ENCODE measurements at regions not wholly inside any gene's neighbourhood (a gene's known extent, or its start where the extent isn't known, plus 50 kb on each side); places are given as distances from the start of the nearest gene placed in this dataset.
"Not testable (repeated sequence)": the region's sequence is repeated elsewhere in the genome, so short reads cannot be mapped to it uniquely, and the experiment has no call there.

GRCh38 chr2:199185174-199185573, 272.6 kb downstream of the SATB2 start:
- H3K4me3 ChIP-seq (ENCODE audit: low read length); H3K9me3 ChIP-seq (replicated peaks; ENCODE audit: low read length); H3K4me1 ChIP-seq (ENCODE audit: control insufficient read depth, insufficient read depth, low read length); H3K36me3 ChIP-seq (ENCODE audit: insufficient read depth, low read length); H3K9ac ChIP-seq (ENCODE audit: low read depth, low read length); H3K27me3 ChIP-seq (ENCODE audit: control insufficient read depth, insufficient read depth, low read length); H3K4me2 ChIP-seq (ENCODE audit: low read length): not testable (repeated sequence)

- Histone ChIP-seq H3K27me3 (ENCODE audit: control insufficient read depth, insufficient read depth, low read length) (no peaks in the 10 kb centered on the region), H3K36me3 (ENCODE audit: insufficient read depth, low read length) (no peaks in the 10 kb centered on the region), H3K9me3 (replicated peaks; ENCODE audit: low read length) (no peaks in the 10 kb centered on the region), H3K4me1 (ENCODE audit: control insufficient read depth, insufficient read depth, low read length) (peaks cover 18% of the 10 kb centered on the region), H3K4me3 (ENCODE audit: low read length) (no peak overlapping the region), H3K9ac (ENCODE audit: low read depth, low read length) (no peak overlapping the region), H3K4me2 (ENCODE audit: low read length) (no peak overlapping the region)
These were observed 293.9 kb downstream of the SATB2 start for GRCh38 chr2:199163613-199164458.

- Histone ChIP-seq H3K4me2 (ENCODE audit: low read length) (peak overlapping the region; percentile 32), H3K4me3 (ENCODE audit: low read length) (no peak overlapping the region), H3K9me3 (replicated peaks; ENCODE audit: low read length) (no peaks in the 10 kb centered on the region), H3K4me1 (ENCODE audit: control insufficient read depth, insufficient read depth, low read length) (peaks cover 18% of the 10 kb centered on the region), H3K36me3 (ENCODE audit: insufficient read depth, low read length) (no peaks in the 10 kb centered on the region), H3K9ac (ENCODE audit: low read depth, low read length) (no peak overlapping the region), H3K27me3 (ENCODE audit: control insufficient read depth, insufficient read depth, low read length) (no peaks in the 10 kb centered on the region)
These were observed 296.9 kb downstream of the SATB2 start for GRCh38 chr2:199160677-199161465.

GRCh38 chr2:199160081-199160480, 297.7 kb downstream of the SATB2 start:
- H3K27me3 ChIP-seq (ENCODE audit: control insufficient read depth, insufficient read depth, low read length) = no peaks in the 10 kb centered on the region
- H3K4me3 ChIP-seq (ENCODE audit: low read length) = no peak overlapping the region
- H3K4me1 ChIP-seq (ENCODE audit: control insufficient read depth, insufficient read depth, low read length) = peaks cover 18% of the 10 kb centered on the region
- H3K36me3 ChIP-seq (ENCODE audit: insufficient read depth, low read length) = no peaks in the 10 kb centered on the region
- no peaks in the 10 kb centered on the region for H3K9me3 ChIP-seq (replicated peaks; ENCODE audit: low read length)
- H3K4me2 ChIP-seq (ENCODE audit: low read length) = peak overlapping the region; percentile 32
- H3K9ac ChIP-seq (ENCODE audit: low read depth, low read length) = no peak overlapping the region

GRCh38 chr2:199148076-199148845, 309.5 kb downstream of the SATB2 start:
- Histone ChIP-seq H3K4me2 (ENCODE audit: low read length) (no peak overlapping the region), H3K4me1 (ENCODE audit: control insufficient read depth, insufficient read depth, low read length) (no peaks in the 10 kb centered on the region)

GRCh38 chr2:199147216-199147615, 310.5 kb downstream of the SATB2 start:
- Histone ChIP-seq H3K9ac (ENCODE audit: low read depth, low read length) (no peak overlapping the region), H3K4me3 (ENCODE audit: low read length) (no peak overlapping the region), H3K27me3 (ENCODE audit: control insufficient read depth, insufficient read depth, low read length) (no peaks in the 10 kb centered on the region), H3K4me2 (ENCODE audit: low read length) (no peak overlapping the region), H3K4me1 (ENCODE audit: control insufficient read depth, insufficient read depth, low read length) (no peaks in the 10 kb centered on the region), H3K9me3 (replicated peaks; ENCODE audit: low read length) (no peaks in the 10 kb centered on the region), H3K36me3 (ENCODE audit: insufficient read depth, low read length) (no peaks in the 10 kb centered on the region)

More at GRCh38 chr2:199148076-199148845, 309.5 kb downstream of the SATB2 start:
- Histone ChIP-seq H3K27me3 (ENCODE audit: control insufficient read depth, insufficient read depth, low read length) (no peaks in the 10 kb centered on the region), H3K4me3 (ENCODE audit: low read length) (no peak overlapping the region), H3K9me3 (replicated peaks; ENCODE audit: low read length) (no peaks in the 10 kb centered on the region), H3K36me3 (ENCODE audit: insufficient read depth, low read length) (no peaks in the 10 kb centered on the region), H3K9ac (ENCODE audit: low read depth, low read length) (no peak overlapping the region)

GRCh38 chr2:199144546-199144945, 313.2 kb downstream of the SATB2 start:
- Histone ChIP-seq H3K36me3 (ENCODE audit: insufficient read depth, low read length) (no peaks in the 10 kb centered on the region), H3K27me3 (ENCODE audit: control insufficient read depth, insufficient read depth, low read length) (no peaks in the 10 kb centered on the region), H3K4me2 (ENCODE audit: low read length) (no peak overlapping the region), H3K4me3 (ENCODE audit: low read length) (no peak overlapping the region), H3K9me3 (replicated peaks; ENCODE audit: low read length) (no peaks in the 10 kb centered on the region), H3K4me1 (ENCODE audit: control insufficient read depth, insufficient read depth, low read length) (no peaks in the 10 kb centered on the region), H3K9ac (ENCODE audit: low read depth, low read length) (no peak overlapping the region)

GRCh38 chr2:199144036-199144435, 313.7 kb downstream of the SATB2 start:
- H3K9me3 ChIP-seq (replicated peaks; ENCODE audit: low read length) = no peaks in the 10 kb centered on the region
- no peak overlapping the region for H3K9ac ChIP-seq (ENCODE audit: low read depth, low read length)
- H3K4me2 ChIP-seq (ENCODE audit: low read length) = no peak overlapping the region
- H3K4me1 ChIP-seq (ENCODE audit: control insufficient read depth, insufficient read depth, low read length) = no peaks in the 10 kb centered on the region
- H3K36me3 ChIP-seq (ENCODE audit: insufficient read depth, low read length) = no peaks in the 10 kb centered on the region
- no peak overlapping the region for H3K4me3 ChIP-seq (ENCODE audit: low read length)
- H3K27me3 ChIP-seq (ENCODE audit: control insufficient read depth, insufficient read depth, low read length) = no peaks in the 10 kb centered on the region

GRCh38 chr2:199136681-199137080, 321.1 kb downstream of the SATB2 start:
- Histone ChIP-seq H3K27me3 (ENCODE audit: control insufficient read depth, insufficient read depth, low read length) (no peaks in the 10 kb centered on the region), H3K4me3 (ENCODE audit: low read length) (no peak overlapping the region), H3K36me3 (ENCODE audit: insufficient read depth, low read length) (no peaks in the 10 kb centered on the region)

GRCh38 chr2:199136242-199136641, 321.5 kb downstream of the SATB2 start:
- H3K36me3 ChIP-seq (ENCODE audit: insufficient read depth, low read length) = no peaks in the 10 kb centered on the region
- no peak overlapping the region for H3K4me2 ChIP-seq (ENCODE audit: low read length)
- H3K9ac ChIP-seq (ENCODE audit: low read depth, low read length) = no peak overlapping the region
- H3K27me3 ChIP-seq (ENCODE audit: control insufficient read depth, insufficient read depth, low read length) = no peaks in the 10 kb centered on the region
- no peak overlapping the region for H3K4me3 ChIP-seq (ENCODE audit: low read length)
- peaks cover 6% of the 10 kb centered on the region for H3K4me1 ChIP-seq (ENCODE audit: control insufficient read depth, insufficient read depth, low read length)
- H3K9me3 ChIP-seq (replicated peaks; ENCODE audit: low read length) = no peaks in the 10 kb centered on the region

More at GRCh38 chr2:199136681-199137080, 321.1 kb downstream of the SATB2 start:
- peaks cover 6% of the 10 kb centered on the region for H3K4me1 ChIP-seq (ENCODE audit: control insufficient read depth, insufficient read depth, low read length)
- H3K9ac ChIP-seq (ENCODE audit: low read depth, low read length) = no peak overlapping the region
- H3K9me3 ChIP-seq (replicated peaks; ENCODE audit: low read length) = no peaks in the 10 kb centered on the region
- H3K4me2 ChIP-seq (ENCODE audit: low read length) = no peak overlapping the region

- H3K9me3 ChIP-seq (replicated peaks; ENCODE audit: low read length) = no peaks in the 10 kb centered on the region
- no peak overlapping the region for H3K9ac ChIP-seq (ENCODE audit: low read depth, low read length)
- no peak overlapping the region for H3K4me3 ChIP-seq (ENCODE audit: low read length)
- H3K27me3 ChIP-seq (ENCODE audit: control insufficient read depth, insufficient read depth, low read length) = no peaks in the 10 kb centered on the region
- no peak overlapping the region for H3K4me2 ChIP-seq (ENCODE audit: low read length)
- peaks cover 6% of the 10 kb centered on the region for H3K4me1 ChIP-seq (ENCODE audit: control insufficient read depth, insufficient read depth, low read length)
- no peaks in the 10 kb centered on the region for H3K36me3 ChIP-seq (ENCODE audit: insufficient read depth, low read length)
These were observed 325.9 kb downstream of the SATB2 start for GRCh38 chr2:199131876-199132275.

Data from skeletal muscle satellite cell (primary cell).